Osteoblast (primary cell): ENCODE measurements at regions not wholly inside any gene's neighbourhood (a gene's known extent, or its start where the extent isn't known, plus 50 kb on each side); places are given as distances from the start of the nearest gene placed in this dataset.

ENCODE experiments used
- DNase-seq: peaks from one replicate; pipeline ENCODE4 v3.0.0; 2011; ENCODE audit warnings: low spot score, mixed read lengths; ENCODE audit not compliant: insufficient read length; ENCODE audit errors: missing footprints
- H2AFZ ChIP-seq: 2 replicates; pipeline ENCODE4 v1.6.0; 2011; ENCODE audit warnings: mild to moderate bottlenecking, low read length
- H3K27ac ChIP-seq: 2 replicates; pipeline ENCODE4 v1.5.1; 2011; ENCODE audit warnings: mild to moderate bottlenecking, low read depth, low read length, moderate library complexity
- H3K27me3 ChIP-seq: 2 replicates; pipeline ENCODE4 v1.6.0; 2012; ENCODE audit warnings: mild to moderate bottlenecking, control low read depth, inconsistent platforms, low read length, moderate library complexity; ENCODE audit not compliant: insufficient read depth
- H3K36me3 ChIP-seq: 2 replicates; pipeline ENCODE4 v1.5.1; 2011; ENCODE audit warnings: mild to moderate bottlenecking, low read length, control low read depth, moderate library complexity; ENCODE audit not compliant: insufficient read depth
- H3K4me1 ChIP-seq: 2 replicates; pipeline ENCODE4 v1.5.1; 2011; ENCODE audit warnings: mild to moderate bottlenecking, low read length, control low read depth, moderate library complexity; ENCODE audit not compliant: insufficient read depth
- H3K4me2 ChIP-seq: 2 replicates; pipeline ENCODE4 v1.6.0; 2011; ENCODE audit warnings: mild to moderate bottlenecking, low read length; ENCODE audit not compliant: insufficient read depth
- H3K4me3 ChIP-seq: fragments of 200-600 bp; sonication (generic); 3 replicates; pipeline ENCODE4 v1.5.1; 2012; ENCODE audit warnings: mild to moderate bottlenecking, low read length, inconsistent platforms; ENCODE audit not compliant: insufficient read depth
- H3K79me2 ChIP-seq: 2 replicates; pipeline ENCODE4 v1.6.0; 2012; ENCODE audit warnings: mild to moderate bottlenecking, low read length, control low read depth, inconsistent platforms; ENCODE audit not compliant: insufficient read depth
- H3K9me3 ChIP-seq: 2 replicates; pipeline ENCODE4 v1.5.1; 2011; ENCODE audit warnings: low read depth, low read length, control low read depth
- H4K20me1 ChIP-seq: 2 replicates; pipeline ENCODE4 v1.6.0; 2012; ENCODE audit warnings: mild to moderate bottlenecking, low read length, control low read depth; ENCODE audit not compliant: insufficient read depth
- TF ChIP-seq, protein P1 (sequence below): IDR thresholded peaks from 2 replicates; pipeline ENCODE4 v1.5.1; 2011; ENCODE audit warnings: mild to moderate bottlenecking, low read depth, low read length, moderate library complexity; ENCODE audit errors: extremely low read depth

DNA sequence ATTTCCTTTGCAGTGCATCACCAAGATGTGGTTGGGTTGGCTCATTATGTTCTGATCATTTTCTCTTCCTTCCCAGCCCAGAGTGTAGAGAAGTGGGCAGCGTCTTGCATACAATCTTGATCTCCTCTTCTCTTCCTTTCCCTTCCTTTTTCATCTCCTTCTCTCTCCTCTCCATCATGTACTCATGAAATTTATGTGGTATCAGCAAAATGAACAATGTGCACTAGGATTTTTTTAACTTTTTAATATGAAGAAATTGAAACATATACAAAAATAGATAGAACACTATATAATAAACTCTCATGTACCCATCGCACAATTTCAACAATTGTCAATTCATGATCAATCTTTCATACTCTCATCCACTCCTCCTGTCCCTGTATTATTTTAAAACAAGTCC, 593.5 kb downstream of the BCOR start:
- H3K9me3 ChIP-seq: peaks cover 2% of the 10 kb centered on the region
- H4K20me1 ChIP-seq: no peaks in the 10 kb centered on the region
- H3K4me2 ChIP-seq: no peak overlapping the region
- H3K4me3 ChIP-seq: no peak overlapping the region
- no peak for DNase-seq
- no peaks in the 10 kb centered on the region for H3K36me3 ChIP-seq
- no peak overlapping the region for H3K27ac ChIP-seq
- H3K79me2 ChIP-seq: no peaks in the 10 kb centered on the region
- no peak overlapping the region for H2AFZ ChIP-seq
- H3K27me3 ChIP-seq: peaks cover 30% of the 10 kb centered on the region
- H3K4me1 ChIP-seq: no peaks in the 10 kb centered on the region
- TF ChIP-seq, protein P1, sequence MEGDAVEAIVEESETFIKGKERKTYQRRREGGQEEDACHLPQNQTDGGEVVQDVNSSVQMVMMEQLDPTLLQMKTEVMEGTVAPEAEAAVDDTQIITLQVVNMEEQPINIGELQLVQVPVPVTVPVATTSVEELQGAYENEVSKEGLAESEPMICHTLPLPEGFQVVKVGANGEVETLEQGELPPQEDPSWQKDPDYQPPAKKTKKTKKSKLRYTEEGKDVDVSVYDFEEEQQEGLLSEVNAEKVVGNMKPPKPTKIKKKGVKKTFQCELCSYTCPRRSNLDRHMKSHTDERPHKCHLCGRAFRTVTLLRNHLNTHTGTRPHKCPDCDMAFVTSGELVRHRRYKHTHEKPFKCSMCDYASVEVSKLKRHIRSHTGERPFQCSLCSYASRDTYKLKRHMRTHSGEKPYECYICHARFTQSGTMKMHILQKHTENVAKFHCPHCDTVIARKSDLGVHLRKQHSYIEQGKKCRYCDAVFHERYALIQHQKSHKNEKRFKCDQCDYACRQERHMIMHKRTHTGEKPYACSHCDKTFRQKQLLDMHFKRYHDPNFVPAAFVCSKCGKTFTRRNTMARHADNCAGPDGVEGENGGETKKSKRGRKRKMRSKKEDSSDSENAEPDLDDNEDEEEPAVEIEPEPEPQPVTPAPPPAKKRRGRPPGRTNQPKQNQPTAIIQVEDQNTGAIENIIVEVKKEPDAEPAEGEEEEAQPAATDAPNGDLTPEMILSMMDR: no peak

DNA sequence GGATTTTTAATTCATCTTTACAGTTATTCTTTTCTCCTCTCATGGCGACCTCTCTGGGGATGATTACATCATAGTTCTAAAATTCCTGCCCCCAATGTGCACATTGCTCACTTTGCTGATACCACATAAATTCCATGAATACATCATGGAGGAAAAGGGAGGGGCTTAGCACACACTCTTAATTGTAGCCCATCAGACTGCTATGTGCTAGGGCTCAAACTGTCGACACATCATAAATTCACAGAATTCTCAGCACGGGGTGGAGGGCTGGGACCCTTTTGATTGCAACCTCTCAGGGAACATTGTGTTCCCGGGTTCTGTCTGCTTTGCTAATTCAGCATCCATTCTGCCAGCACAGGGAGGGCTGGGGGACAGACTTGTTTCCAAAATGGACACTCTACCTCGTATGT, 592.9 kb downstream of the BCOR start:
- Histone ChIP-seq H2AFZ (no peak overlapping the region), H3K4me2 (no peak overlapping the region), H3K27me3 (peaks cover 30% of the 10 kb centered on the region), H3K27ac (no peak overlapping the region), H3K4me1 (no peaks in the 10 kb centered on the region), H3K36me3 (no peaks in the 10 kb centered on the region), H4K20me1 (no peaks in the 10 kb centered on the region), H3K4me3 (no peak overlapping the region), H3K79me2 (no peaks in the 10 kb centered on the region), H3K9me3 (peaks cover 5% of the 10 kb centered on the region)
- TF ChIP-seq, protein P1: no peak
- peak; percentile 35 for DNase-seq

DNA sequence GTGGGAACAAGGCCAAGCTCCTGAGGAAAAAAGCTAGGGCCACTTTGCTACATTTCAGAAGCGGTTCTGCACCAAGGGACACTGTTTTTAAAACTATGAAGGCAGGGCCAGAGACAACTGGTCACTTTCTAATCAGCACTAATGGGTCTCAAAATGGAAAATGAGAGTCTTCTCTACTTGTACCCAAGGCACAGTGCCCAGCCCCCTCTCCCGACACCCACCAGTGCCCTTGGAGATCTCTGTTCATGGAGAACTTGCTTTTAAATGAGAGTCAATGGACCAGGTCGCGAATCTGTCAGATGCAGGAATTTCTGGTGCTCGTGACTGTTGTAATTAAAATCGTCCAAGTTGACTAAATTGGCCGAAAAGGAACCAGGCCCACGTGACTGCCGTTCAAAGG, 591.6 kb downstream of the BCOR start:
- H3K4me3 ChIP-seq: no peak overlapping the region
- H3K27me3 ChIP-seq: peaks cover 23% of the 10 kb centered on the region
- H4K20me1 ChIP-seq: no peaks in the 10 kb centered on the region
- peaks cover 5% of the 10 kb centered on the region for H3K9me3 ChIP-seq
- H3K4me1 ChIP-seq: no peaks in the 10 kb centered on the region
- TF ChIP-seq, protein P1: no peak
- no peak overlapping the region for H2AFZ ChIP-seq
- H3K36me3 ChIP-seq: no peaks in the 10 kb centered on the region
- H3K27ac ChIP-seq: no peak overlapping the region
- DNase-seq: no peak
- no peaks in the 10 kb centered on the region for H3K79me2 ChIP-seq
- H3K4me2 ChIP-seq: no peak overlapping the region

DNA sequence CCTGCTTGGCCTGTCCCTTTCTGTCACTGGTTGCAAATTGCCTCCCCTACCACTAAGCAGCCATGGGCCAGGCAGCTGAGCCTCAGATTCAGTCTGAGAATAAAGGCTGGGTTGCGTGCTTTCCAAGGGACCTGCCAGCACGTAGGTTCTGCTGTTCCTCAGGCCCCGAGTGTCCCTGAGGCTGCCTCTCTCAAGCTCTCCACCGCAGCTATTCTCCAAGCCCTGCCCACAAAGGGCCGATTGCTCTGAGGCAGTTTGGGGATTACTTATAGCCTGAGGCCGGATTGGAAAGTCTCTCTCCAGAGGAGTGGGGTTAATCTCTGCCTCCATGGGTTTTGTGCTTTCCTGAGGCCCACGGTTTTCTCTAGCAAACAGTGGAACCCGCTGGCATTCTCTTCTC, 590.7 kb downstream of the BCOR start:
- peaks cover 21% of the 10 kb centered on the region for H3K27me3 ChIP-seq
- peaks cover 5% of the 10 kb centered on the region for H3K9me3 ChIP-seq
- H3K4me3 ChIP-seq: no peak overlapping the region
- no peak overlapping the region for H2AFZ ChIP-seq
- no peak overlapping the region for H3K4me2 ChIP-seq
- no peak overlapping the region for H3K27ac ChIP-seq
- no peaks in the 10 kb centered on the region for H3K4me1 ChIP-seq
- no peaks in the 10 kb centered on the region for H3K79me2 ChIP-seq
- no peaks in the 10 kb centered on the region for H4K20me1 ChIP-seq
- TF ChIP-seq, protein P1: no peak
- H3K36me3 ChIP-seq: no peaks in the 10 kb centered on the region
- no peak for DNase-seq
